ENCODE measurements at regions not wholly inside any gene's neighbourhood (a gene's known extent, or its start where the extent isn't known, plus 50 kb on each side); places are given as distances from the start of the nearest gene placed in this dataset.

DNA sequence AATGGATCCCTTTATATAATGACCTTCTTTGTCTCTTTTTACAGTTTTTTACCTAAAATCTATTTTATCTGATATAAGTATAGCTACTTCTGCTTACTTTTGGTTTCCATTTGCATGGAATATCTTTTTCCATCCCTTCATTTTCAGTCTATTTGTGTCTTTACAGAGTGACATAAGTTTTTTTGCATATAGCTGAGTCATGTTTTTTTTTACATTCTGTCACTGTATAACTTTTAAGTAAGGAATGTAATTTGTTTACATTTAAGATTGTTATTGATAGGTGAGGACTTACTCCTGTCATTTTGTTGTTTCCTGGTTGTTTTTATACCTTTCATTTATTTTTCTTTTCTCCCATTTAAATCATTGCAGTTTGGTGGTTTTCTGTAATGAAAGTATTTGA is 402.7 kb upstream of the ADGRL2 start:
- TF ChIP-seq GABPA (IDR thresholded peaks at IDR 0.05 in 1 of 2, conservative IDR thresholded peaks at IDR 0.05 in 1 of 2): no peak
- TF ChIP-seq, protein P1, sequence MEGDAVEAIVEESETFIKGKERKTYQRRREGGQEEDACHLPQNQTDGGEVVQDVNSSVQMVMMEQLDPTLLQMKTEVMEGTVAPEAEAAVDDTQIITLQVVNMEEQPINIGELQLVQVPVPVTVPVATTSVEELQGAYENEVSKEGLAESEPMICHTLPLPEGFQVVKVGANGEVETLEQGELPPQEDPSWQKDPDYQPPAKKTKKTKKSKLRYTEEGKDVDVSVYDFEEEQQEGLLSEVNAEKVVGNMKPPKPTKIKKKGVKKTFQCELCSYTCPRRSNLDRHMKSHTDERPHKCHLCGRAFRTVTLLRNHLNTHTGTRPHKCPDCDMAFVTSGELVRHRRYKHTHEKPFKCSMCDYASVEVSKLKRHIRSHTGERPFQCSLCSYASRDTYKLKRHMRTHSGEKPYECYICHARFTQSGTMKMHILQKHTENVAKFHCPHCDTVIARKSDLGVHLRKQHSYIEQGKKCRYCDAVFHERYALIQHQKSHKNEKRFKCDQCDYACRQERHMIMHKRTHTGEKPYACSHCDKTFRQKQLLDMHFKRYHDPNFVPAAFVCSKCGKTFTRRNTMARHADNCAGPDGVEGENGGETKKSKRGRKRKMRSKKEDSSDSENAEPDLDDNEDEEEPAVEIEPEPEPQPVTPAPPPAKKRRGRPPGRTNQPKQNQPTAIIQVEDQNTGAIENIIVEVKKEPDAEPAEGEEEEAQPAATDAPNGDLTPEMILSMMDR (IDR thresholded peaks at IDR 0.05; ENCODE audit: low read depth, low read length, missing input control): no peak
- no peak for TF ChIP-seq ATF3 (IDR thresholded peaks at IDR 0.05)
- TF ChIP-seq, protein P2, sequence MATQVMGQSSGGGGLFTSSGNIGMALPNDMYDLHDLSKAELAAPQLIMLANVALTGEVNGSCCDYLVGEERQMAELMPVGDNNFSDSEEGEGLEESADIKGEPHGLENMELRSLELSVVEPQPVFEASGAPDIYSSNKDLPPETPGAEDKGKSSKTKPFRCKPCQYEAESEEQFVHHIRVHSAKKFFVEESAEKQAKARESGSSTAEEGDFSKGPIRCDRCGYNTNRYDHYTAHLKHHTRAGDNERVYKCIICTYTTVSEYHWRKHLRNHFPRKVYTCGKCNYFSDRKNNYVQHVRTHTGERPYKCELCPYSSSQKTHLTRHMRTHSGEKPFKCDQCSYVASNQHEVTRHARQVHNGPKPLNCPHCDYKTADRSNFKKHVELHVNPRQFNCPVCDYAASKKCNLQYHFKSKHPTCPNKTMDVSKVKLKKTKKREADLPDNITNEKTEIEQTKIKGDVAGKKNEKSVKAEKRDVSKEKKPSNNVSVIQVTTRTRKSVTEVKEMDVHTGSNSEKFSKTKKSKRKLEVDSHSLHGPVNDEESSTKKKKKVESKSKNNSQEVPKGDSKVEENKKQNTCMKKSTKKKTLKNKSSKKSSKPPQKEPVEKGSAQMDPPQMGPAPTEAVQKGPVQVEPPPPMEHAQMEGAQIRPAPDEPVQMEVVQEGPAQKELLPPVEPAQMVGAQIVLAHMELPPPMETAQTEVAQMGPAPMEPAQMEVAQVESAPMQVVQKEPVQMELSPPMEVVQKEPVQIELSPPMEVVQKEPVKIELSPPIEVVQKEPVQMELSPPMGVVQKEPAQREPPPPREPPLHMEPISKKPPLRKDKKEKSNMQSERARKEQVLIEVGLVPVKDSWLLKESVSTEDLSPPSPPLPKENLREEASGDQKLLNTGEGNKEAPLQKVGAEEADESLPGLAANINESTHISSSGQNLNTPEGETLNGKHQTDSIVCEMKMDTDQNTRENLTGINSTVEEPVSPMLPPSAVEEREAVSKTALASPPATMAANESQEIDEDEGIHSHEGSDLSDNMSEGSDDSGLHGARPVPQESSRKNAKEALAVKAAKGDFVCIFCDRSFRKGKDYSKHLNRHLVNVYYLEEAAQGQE (IDR thresholded peaks at IDR 0.05): no peak

Data from liver (tissue), 3 donors.